H9 (cell line): ENCODE measurements at regions not wholly inside any gene's neighbourhood (a gene's known extent, or its start where the extent isn't known, plus 50 kb on each side); places are given as distances from the start of the nearest gene placed in this dataset.

Source experiments
- DNase-seq: peaks from one replicate; pipeline ENCODE4 v3.0.0-alpha.2; 2017
- H2AFZ ChIP-seq: one replicate; pipeline ENCODE4 v1.6.1; 2013; ENCODE audit warnings: mild to moderate bottlenecking, low read length, control low read depth, moderate library complexity
- H2AK5ac ChIP-seq: 2 replicates; pipeline ENCODE4 v1.6.1; 2013; ENCODE audit warnings: low read length, control low read depth, mixed read lengths; ENCODE audit not compliant: insufficient read length
- H2BK120ac ChIP-seq: one replicate; pipeline ENCODE4 v1.6.1; 2013; ENCODE audit warnings: low read depth, mild to moderate bottlenecking, low read length, control low read depth, inconsistent platforms; ENCODE audit not compliant: poor library complexity, severe bottlenecking
- H2BK12ac ChIP-seq: 2 replicates; pipeline ENCODE4 v1.6.1; 2013; ENCODE audit warnings: low read length, control low read depth, mixed read lengths, low read depth; ENCODE audit not compliant: insufficient read length
- H2BK15ac ChIP-seq: 2 replicates; pipeline ENCODE4 v1.6.1; 2013; ENCODE audit warnings: low read depth, low read length, control low read depth
- H2BK20ac ChIP-seq: one replicate; pipeline ENCODE4 v1.6.1; 2013; ENCODE audit warnings: low read depth, mild to moderate bottlenecking, low read length, control low read depth, inconsistent platforms; ENCODE audit not compliant: poor library complexity, severe bottlenecking
- H2BK5ac ChIP-seq: 2 replicates; pipeline ENCODE4 v1.6.1; 2013; ENCODE audit warnings: low read length, control low read depth, mixed read lengths; ENCODE audit not compliant: insufficient read length
- H3K14ac ChIP-seq: 2 replicates; pipeline ENCODE4 v1.6.1; 2013; ENCODE audit warnings: low read length, control low read depth; ENCODE audit not compliant: insufficient read depth
- H3K18ac ChIP-seq: 2 replicates; pipeline ENCODE4 v1.6.1; 2013; ENCODE audit warnings: low read depth, mild to moderate bottlenecking, mixed read lengths, low read length, control low read depth; ENCODE audit not compliant: insufficient read length
- H3K23ac ChIP-seq: 2 replicates; pipeline ENCODE4 v1.6.1; 2013; ENCODE audit warnings: low read length, control low read depth, mixed read lengths, low read depth; ENCODE audit not compliant: insufficient read length
- H3K23me2 ChIP-seq: 2 replicates; pipeline ENCODE4 v1.6.1; 2013; ENCODE audit warnings: low read depth, mild to moderate bottlenecking, mixed read lengths, low read length, control low read depth; ENCODE audit not compliant: insufficient read length, poor library complexity, severe bottlenecking
- H3K27ac ChIP-seq: 2 replicates; pipeline ENCODE4 v1.5.1; 2013; ENCODE audit warnings: low read length, control low read depth, mixed read lengths, low read depth; ENCODE audit not compliant: insufficient read length
- H3K27me3 ChIP-seq: 2 replicates; pipeline ENCODE4 v1.6.1; 2013; ENCODE audit warnings: low read length, control low read depth, inconsistent platforms; ENCODE audit not compliant: insufficient read depth
- H3K4ac ChIP-seq: 2 replicates; pipeline ENCODE4 v1.6.1; 2013; ENCODE audit warnings: low read depth, mild to moderate bottlenecking, control low read depth, inconsistent platforms, low read length, moderate library complexity
- H3K4me1 ChIP-seq: 2 replicates; pipeline ENCODE4 v1.6.1; 2013; ENCODE audit warnings: low read length, control low read depth, inconsistent platforms; ENCODE audit not compliant: insufficient read depth
- H3K4me2 ChIP-seq: 2 replicates; pipeline ENCODE4 v1.6.1; 2013; ENCODE audit warnings: low read length, control low read depth, mixed read lengths; ENCODE audit not compliant: insufficient read length, insufficient read depth
- H3K56ac ChIP-seq: 2 replicates; pipeline ENCODE4 v1.6.1; 2013; ENCODE audit warnings: low read depth, mild to moderate bottlenecking, mixed read lengths, low read length, control low read depth; ENCODE audit not compliant: insufficient read length
- H3K79me1 ChIP-seq: 2 replicates; pipeline ENCODE4 v1.6.1; 2013; ENCODE audit warnings: low read depth, mild to moderate bottlenecking, moderate library complexity, low read length, control low read depth, inconsistent platforms; ENCODE audit not compliant: insufficient read depth, poor library complexity, severe bottlenecking
- H3K79me2 ChIP-seq: 2 replicates; pipeline ENCODE4 v1.6.1; 2013; ENCODE audit warnings: low read length, control low read depth, inconsistent platforms; ENCODE audit not compliant: insufficient read depth
- H3K9ac ChIP-seq: 2 replicates; pipeline ENCODE4 v1.6.1; 2013; ENCODE audit warnings: low read length, control low read depth, mixed read lengths; ENCODE audit not compliant: insufficient read length; ENCODE audit errors: extremely low read depth
- H3K9me3 ChIP-seq: one replicate; pipeline ENCODE4 v1.6.1; 2013; ENCODE audit warnings: low read depth, low read length, inconsistent platforms; ENCODE audit not compliant: control insufficient read depth
- H3T11ph ChIP-seq: one replicate; pipeline ENCODE4 v1.6.1; 2013; ENCODE audit warnings: mild to moderate bottlenecking, low read length, control low read depth, inconsistent platforms
- H4K20me1 ChIP-seq: one replicate; pipeline ENCODE4 v1.6.1; 2013; ENCODE audit not compliant: control insufficient read depth, insufficient read length, insufficient read depth
- H4K5ac ChIP-seq: 2 replicates; pipeline ENCODE4 v1.6.1; 2013; ENCODE audit warnings: low read depth, mild to moderate bottlenecking, mixed read lengths, low read length, control low read depth; ENCODE audit not compliant: insufficient read length
- H4K8ac ChIP-seq: replicated peaks from 2 replicates; pipeline ENCODE4 v1.6.1; 2013; ENCODE audit warnings: low read length, control low read depth, mixed read lengths, low read depth; ENCODE audit not compliant: insufficient read length
- H4K91ac ChIP-seq: 2 replicates; pipeline ENCODE4 v1.6.1; 2013; ENCODE audit warnings: low read depth, mild to moderate bottlenecking, moderate library complexity, mixed read lengths, low read length, control low read depth; ENCODE audit not compliant: insufficient read length
- H3K27ac Mint-ChIP-seq, 3 experiments: 2 replicates in 2 of 3; 3 replicates in 1 of 3; pipeline ENCODE4 v1.8.0; 2020 to 2021; ENCODE audit warnings: mixed read lengths in 3 of 3, mild to moderate bottlenecking in 1 of 3, moderate library complexity in 1 of 3
- H3K27me3 Mint-ChIP-seq: 2 replicates; pipeline ENCODE4 v1.8.0; 2021; ENCODE audit warnings: low read depth, mild to moderate bottlenecking, moderate library complexity, mixed read lengths
- H3K36me3 Mint-ChIP-seq, 3 experiments: 2 replicates in 2 of 3; 3 replicates in 1 of 3; pipeline ENCODE4 v1.8.0; 2020 to 2021; ENCODE audit warnings: low read depth in 3 of 3, mixed read lengths in 3 of 3; ENCODE audit not compliant: insufficient read depth in 1 of 3
- H3K4me1 Mint-ChIP-seq, 2 experiments: 2 replicates each; pipeline ENCODE4 v1.8.0; 2020; ENCODE audit warnings: mixed read lengths in 2 of 2
- H3K4me3 Mint-ChIP-seq, 2 experiments: 2 replicates in 1 of 2; 3 replicates in 1 of 2; pipeline ENCODE4 v1.8.0; 2020 to 2021; ENCODE audit warnings: mild to moderate bottlenecking in 2 of 2, mixed read lengths in 2 of 2, moderate library complexity in 1 of 2
- H3K9me3 Mint-ChIP-seq, 2 experiments: 2 replicates in 1 of 2; 3 replicates in 1 of 2; pipeline ENCODE4 v1.8.0; 2020; ENCODE audit warnings: mild to moderate bottlenecking in 2 of 2, mixed read lengths in 2 of 2, moderate library complexity in 1 of 2
- CTCF ChIP-seq: fragments of 200-600 bp; sonication (generic); conservative IDR thresholded peaks from 3 replicates; pipeline ENCODE4 v1.8.0; 2021; ENCODE audit warnings: antibody characterized with exemption, mild to moderate bottlenecking
- WGBS: extraction: QIAGEN DNeasy Blood & Tissue Kit; methylation state at CpG from one replicate; pipeline ENCODE4 v1.1.7; 2013; ENCODE audit warnings: missing lambda C conversion rate, low lambda C conversion rate, mixed read lengths; ENCODE audit not compliant: insufficient read length; ENCODE audit errors: extremely low coverage; 5-methylcytosine and 5-hydroxymethylcytosine counted together

GRCh38 chr13:75115171-75115570 lies 366.8 kb downstream of the TBC1D4 start:
- Histone ChIP-seq H3K9me3 (no peaks in the 10 kb centered on the region), H3K4ac (no peak overlapping the region), H4K91ac (no peak overlapping the region), H3K23ac (no peak overlapping the region), H3K4me2 (no peak overlapping the region), H3K14ac (no peak overlapping the region), H4K5ac (no peak overlapping the region), H3K4me1 (no peaks in the 10 kb centered on the region), H2BK20ac (no peak overlapping the region), H3K79me1 (no peaks in the 10 kb centered on the region), H3T11ph (no peak overlapping the region), H2BK12ac (no peak overlapping the region), H2BK120ac (no peak overlapping the region), H2BK5ac (no peak overlapping the region), H3K18ac (no peak overlapping the region), H3K79me2 (no peaks in the 10 kb centered on the region), H4K20me1 (no peaks in the 10 kb centered on the region), H2AK5ac (no peak overlapping the region), H3K9ac (no peak overlapping the region), H3K23me2 (no peaks in the 10 kb centered on the region), H2AFZ (no peak overlapping the region), H3K56ac (no peak overlapping the region), H3K27ac (no peak overlapping the region), H3K27me3 (no peaks in the 10 kb centered on the region), H4K8ac (no peak overlapping the region), H2BK15ac (no peak overlapping the region)
- no CpG with 5 or more reads among the region's 2 CpGs for whole genome bisulfite sequencing
- Mint-ChIP-seq H3K27ac (no peak overlapping the region), H3K4me3 (no peak overlapping the region), H3K27me3 (no peaks in the 10 kb centered on the region), H3K9me3 (no peaks in the 10 kb centered on the region; a peak in 2 of 5 replicates), H3K4me1 (no peaks in the 10 kb centered on the region), H3K36me3 (no peaks in the 10 kb centered on the region)
- no peak for TF ChIP-seq CTCF
- no peak for DNase-seq
